Liver (tissue), 8 donors: ENCODE measurements at regions not wholly inside any gene's neighbourhood (a gene's known extent, or its start where the extent isn't known, plus 50 kb on each side); places are given as distances from the start of the nearest gene placed in this dataset.

Experiments
- DNase-seq: peaks from one replicate; pipeline ENCODE4 v3.0.0-alpha.2; 2017; ENCODE audit warnings: low spot score
- H3K27ac ChIP-seq, 2 donors: one replicate each; pipeline ENCODE4 v1.7.0; 2013; ENCODE audit warnings: inconsistent platforms in 2 of 2, low read length in 2 of 2, control low read depth in 1 of 2, low read depth in 1 of 2, mild to moderate bottlenecking in 1 of 2
- H3K27me3 ChIP-seq, 4 donors: one replicate each; pipeline versions ENCODE4 v1.6.1 to v1.7.0; 2013; ENCODE audit warnings: low read length in 3 of 4, inconsistent platforms in 1 of 4, mild to moderate bottlenecking in 1 of 4, moderate library complexity in 1 of 4; ENCODE audit not compliant: control insufficient read depth in 4 of 4, insufficient read depth in 4 of 4
- H3K36me3 ChIP-seq, 4 donors: one replicate each; pipeline versions ENCODE4 v1.6.1 to v1.7.0; 2013; ENCODE audit warnings: low read length in 3 of 4, mild to moderate bottlenecking in 3 of 4, low read depth in 1 of 4, moderate library complexity in 1 of 4; ENCODE audit not compliant: control insufficient read depth in 4 of 4, insufficient read depth in 3 of 4
- H3K4me1 ChIP-seq, 4 donors: one replicate each; pipeline versions ENCODE4 v1.6.1 to v1.7.0; 2013; ENCODE audit warnings: low read length in 3 of 4, mild to moderate bottlenecking in 3 of 4, moderate library complexity in 1 of 4; ENCODE audit not compliant: control insufficient read depth in 4 of 4, insufficient read depth in 4 of 4
- H3K4me3 ChIP-seq, 3 donors: one replicate each; pipeline versions ENCODE4 v1.6.1 to v1.7.0; 2013; ENCODE audit warnings: low read length in 3 of 3, control low read depth in 1 of 3, low read depth in 1 of 3, mild to moderate bottlenecking in 1 of 3
- H3K9ac ChIP-seq, 2 donors: one replicate each; pipeline ENCODE4 v1.7.0; 2013; ENCODE audit warnings: low read length in 2 of 2, mild to moderate bottlenecking in 2 of 2, moderate library complexity in 2 of 2, control low read depth in 1 of 2, low read depth in 1 of 2
- H3K9me3 ChIP-seq, 4 donors: one replicate each; pipeline versions ENCODE4 v1.6.1 to v1.7.0; 2013; ENCODE audit warnings: low read length in 3 of 4; ENCODE audit not compliant: control insufficient read depth in 4 of 4
- EGR1 ChIP-seq, 2 donors: IDR thresholded peaks; 2 replicates each; pipeline ENCODE4 v1.6.1; 2016 to 2018; ENCODE audit warnings: antibody characterized with exemption in 2 of 2, low read depth in 2 of 2
- FOXA1 ChIP-seq: IDR thresholded peaks from 2 replicates; pipeline ENCODE4 v1.6.1; 2016; ENCODE audit warnings: antibody characterized with exemption
- FOXA2 ChIP-seq: IDR thresholded peaks from 2 replicates; pipeline ENCODE4 v1.6.1; 2016; ENCODE audit warnings: antibody characterized with exemption
- GABPA ChIP-seq, 2 donors: IDR thresholded peaks in 1 of 2; conservative IDR thresholded peaks in 1 of 2; 2 replicates each; pipeline ENCODE4 v1.6.1; 2016; ENCODE audit warnings: antibody characterized with exemption in 2 of 2, mild to moderate bottlenecking in 1 of 2, moderate library complexity in 1 of 2
- HNF4A ChIP-seq, 2 donors: conservative IDR thresholded peaks; 2 replicates each; pipeline ENCODE4 v1.6.1; 2016; ENCODE audit warnings: antibody characterized with exemption in 2 of 2, mild to moderate bottlenecking in 2 of 2
- HNF4G ChIP-seq: IDR thresholded peaks from 2 replicates; pipeline ENCODE4 v1.6.1; 2016; ENCODE audit warnings: antibody characterized with exemption
- JUND ChIP-seq, 2 donors: IDR thresholded peaks; 2 replicates each; pipeline ENCODE4 v1.6.1; 2016; ENCODE audit warnings: antibody characterized with exemption in 2 of 2
- NR2F2 ChIP-seq: IDR thresholded peaks from 2 replicates; pipeline ENCODE4 v1.6.1; 2016; ENCODE audit warnings: antibody characterized with exemption
- RAD21 ChIP-seq, 2 donors: IDR thresholded peaks; 2 replicates each; pipeline ENCODE4 v1.6.1; 2016; ENCODE audit warnings: antibody characterized with exemption in 2 of 2, mild to moderate bottlenecking in 2 of 2
- RXRA ChIP-seq, 2 donors: IDR thresholded peaks; 2 replicates each; pipeline ENCODE4 v1.6.1; 2017 to 2018; ENCODE audit warnings: antibody characterized with exemption in 2 of 2, mild to moderate bottlenecking in 1 of 2
- SP1 ChIP-seq: IDR thresholded peaks from 2 replicates; pipeline ENCODE4 v1.6.1; 2018; ENCODE audit warnings: antibody characterized with exemption, mild to moderate bottlenecking
- TAF1 ChIP-seq: conservative IDR thresholded peaks from 2 replicates; pipeline ENCODE4 v1.6.1; 2016; ENCODE audit warnings: antibody characterized with exemption, mild to moderate bottlenecking
- YY1 ChIP-seq: IDR thresholded peaks from 2 replicates; pipeline ENCODE4 v1.6.1; 2016; ENCODE audit warnings: antibody characterized with exemption, mild to moderate bottlenecking
- WGBS: extraction: QIAGEN DNeasy Blood & Tissue Kit; methylation state at CpG from one replicate; pipeline ENCODE4 v1.1.7; 2013; 5-methylcytosine and 5-hydroxymethylcytosine counted together
- TF ChIP-seq, protein P1 (sequence below): fragments of 150-350 bp; IDR thresholded peaks from 2 replicates; pipeline ENCODE4 v1.5.1; 2017; ENCODE audit warnings: improper control_type of control experiment, low read depth, low read length; ENCODE audit not compliant: missing input control
- TF ChIP-seq, protein P2 (sequence below): IDR thresholded peaks from 2 replicates; pipeline ENCODE4 v1.6.1; 2016; ENCODE audit warnings: antibody characterized with exemption, mild to moderate bottlenecking
- TF ChIP-seq, protein P3 (sequence below): IDR thresholded peaks from 2 replicates; pipeline ENCODE4 v1.6.1; 2016; ENCODE audit warnings: antibody characterized with exemption
- TF ChIP-seq, protein P4 (sequence below): IDR thresholded peaks from 2 replicates; pipeline ENCODE4 v1.6.1; 2016; ENCODE audit warnings: antibody characterized with exemption
- TF ChIP-seq, protein P5 (sequence below): IDR thresholded peaks from 2 replicates; pipeline ENCODE4 v1.6.1; 2016; ENCODE audit warnings: antibody characterized with exemption
- donor health status: healthy.
- donor health status: healthy.
- donor health status: healthy.
- donor health status: healthy.
- donor health status: healthy.

DNA sequence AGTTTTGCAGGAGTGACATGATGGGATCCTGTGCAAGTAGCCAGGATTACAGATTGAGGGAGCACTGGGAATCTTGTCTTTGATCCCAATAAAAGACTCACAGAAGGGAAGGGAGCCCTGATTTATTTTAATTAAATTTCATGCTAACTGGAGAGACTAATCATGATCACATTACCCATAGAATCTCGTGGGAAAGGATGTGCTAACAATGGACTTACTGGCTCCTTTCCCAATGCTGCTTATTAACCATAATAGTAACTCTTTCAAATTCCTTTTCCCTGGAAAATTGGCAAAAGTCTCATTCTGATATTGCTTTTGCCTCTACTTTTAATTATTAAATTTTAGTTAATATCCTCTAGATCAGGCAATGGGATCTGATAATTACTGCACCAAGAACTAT, 174.8 kb upstream of the AVPR1A start:
- WGBS, result 29% methylated on average over 1 of the region's 1 CpG
- H3K36me3 ChIP-seq, result no peaks in the 10 kb centered on the region
- DNase-seq, result no peak

DNA sequence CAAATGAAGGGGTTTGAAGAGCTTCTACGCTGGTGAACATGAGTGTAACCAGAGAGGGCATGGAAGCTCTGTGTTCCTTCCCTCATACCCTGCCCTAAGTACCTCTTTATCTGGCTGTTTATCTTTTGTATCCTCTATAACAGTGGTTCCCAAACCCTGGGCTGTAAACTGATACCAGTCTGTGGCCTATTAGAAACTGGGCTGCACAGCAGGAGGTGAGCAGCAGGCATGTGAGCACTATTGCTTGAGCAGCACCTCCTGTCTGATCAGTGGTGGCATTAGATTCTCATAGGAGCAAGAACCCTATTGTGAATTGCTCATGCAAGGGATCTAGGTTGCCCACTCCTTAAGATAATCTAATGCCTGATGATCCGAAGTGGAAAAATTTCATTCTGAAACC, 172.9 kb upstream of the AVPR1A start:
- no peaks in the 10 kb centered on the region for H3K9me3 ChIP-seq
- no peaks in the 10 kb centered on the region for H3K36me3 ChIP-seq
- H3K27ac ChIP-seq, result no peak overlapping the region
- no peak for TF ChIP-seq NR2F2
- H3K9ac ChIP-seq, result no peak overlapping the region
- no peak overlapping the region for H3K4me3 ChIP-seq
- WGBS, result 76% methylated on average over 2 of the region's 2 CpGs
- no peak for DNase-seq
- no peaks in the 10 kb centered on the region for H3K27me3 ChIP-seq
- H3K4me1 ChIP-seq, result peaks cover 0 to 5% (median 2%) of the 10 kb centered on the region in 4 donors

More for the DNA sequence above, 174.8 kb upstream of the AVPR1A start:
- no peaks in the 10 kb centered on the region for H3K9me3 ChIP-seq
- no peak for TF ChIP-seq RXRA (IDR thresholded peaks at IDR 0.05)
- TF ChIP-seq SP1, result no peak
- no peak for TF ChIP-seq FOXA1
- TF ChIP-seq JUND (IDR thresholded peaks at IDR 0.05), result no peak
- no peak for TF ChIP-seq HNF4G
- TF ChIP-seq, protein P1, sequence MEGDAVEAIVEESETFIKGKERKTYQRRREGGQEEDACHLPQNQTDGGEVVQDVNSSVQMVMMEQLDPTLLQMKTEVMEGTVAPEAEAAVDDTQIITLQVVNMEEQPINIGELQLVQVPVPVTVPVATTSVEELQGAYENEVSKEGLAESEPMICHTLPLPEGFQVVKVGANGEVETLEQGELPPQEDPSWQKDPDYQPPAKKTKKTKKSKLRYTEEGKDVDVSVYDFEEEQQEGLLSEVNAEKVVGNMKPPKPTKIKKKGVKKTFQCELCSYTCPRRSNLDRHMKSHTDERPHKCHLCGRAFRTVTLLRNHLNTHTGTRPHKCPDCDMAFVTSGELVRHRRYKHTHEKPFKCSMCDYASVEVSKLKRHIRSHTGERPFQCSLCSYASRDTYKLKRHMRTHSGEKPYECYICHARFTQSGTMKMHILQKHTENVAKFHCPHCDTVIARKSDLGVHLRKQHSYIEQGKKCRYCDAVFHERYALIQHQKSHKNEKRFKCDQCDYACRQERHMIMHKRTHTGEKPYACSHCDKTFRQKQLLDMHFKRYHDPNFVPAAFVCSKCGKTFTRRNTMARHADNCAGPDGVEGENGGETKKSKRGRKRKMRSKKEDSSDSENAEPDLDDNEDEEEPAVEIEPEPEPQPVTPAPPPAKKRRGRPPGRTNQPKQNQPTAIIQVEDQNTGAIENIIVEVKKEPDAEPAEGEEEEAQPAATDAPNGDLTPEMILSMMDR, result no peak
- H3K27ac ChIP-seq, result no peak overlapping the region
- no peaks in the 10 kb centered on the region for H3K4me1 ChIP-seq
- no peak overlapping the region for H3K9ac ChIP-seq
- no peak overlapping the region for H3K4me3 ChIP-seq
- no peaks in the 10 kb centered on the region for H3K27me3 ChIP-seq

DNA sequence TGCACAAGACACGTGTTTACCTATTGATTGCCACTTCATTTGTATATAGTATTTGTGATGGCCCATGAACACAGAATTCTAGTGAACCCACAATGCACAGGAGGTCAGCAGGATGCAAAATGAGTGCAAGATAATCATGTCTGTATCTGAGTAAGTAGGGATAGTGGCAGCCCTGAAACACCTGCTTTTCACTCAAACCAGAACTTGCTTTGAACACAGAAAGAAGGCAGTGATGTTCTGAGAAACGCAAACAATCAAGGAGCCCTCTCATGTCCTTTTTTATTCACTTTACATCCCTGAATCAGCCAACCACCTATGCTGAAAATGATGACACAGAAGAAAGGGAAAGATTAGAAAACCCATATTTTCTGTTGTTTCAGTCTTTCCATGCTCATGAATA, 170.4 kb upstream of the AVPR1A start:
- 82% methylated on average over 2 of the region's 2 CpGs for WGBS
- Histone ChIP-seq H3K9me3 (no peaks in the 10 kb centered on the region), H3K4me1 (peaks cover 0 to 5% (median 2%) of the 10 kb centered on the region in 4 donors), H3K4me3 (no peak overlapping the region), H3K27me3 (no peaks in the 10 kb centered on the region), H3K27ac (no peak overlapping the region), H3K9ac (no peak overlapping the region), H3K36me3 (no peaks in the 10 kb centered on the region)
- DNase-seq, result no peak
- no peak for TF ChIP-seq RXRA (IDR thresholded peaks at IDR 0.05)
- TF ChIP-seq, protein P2, sequence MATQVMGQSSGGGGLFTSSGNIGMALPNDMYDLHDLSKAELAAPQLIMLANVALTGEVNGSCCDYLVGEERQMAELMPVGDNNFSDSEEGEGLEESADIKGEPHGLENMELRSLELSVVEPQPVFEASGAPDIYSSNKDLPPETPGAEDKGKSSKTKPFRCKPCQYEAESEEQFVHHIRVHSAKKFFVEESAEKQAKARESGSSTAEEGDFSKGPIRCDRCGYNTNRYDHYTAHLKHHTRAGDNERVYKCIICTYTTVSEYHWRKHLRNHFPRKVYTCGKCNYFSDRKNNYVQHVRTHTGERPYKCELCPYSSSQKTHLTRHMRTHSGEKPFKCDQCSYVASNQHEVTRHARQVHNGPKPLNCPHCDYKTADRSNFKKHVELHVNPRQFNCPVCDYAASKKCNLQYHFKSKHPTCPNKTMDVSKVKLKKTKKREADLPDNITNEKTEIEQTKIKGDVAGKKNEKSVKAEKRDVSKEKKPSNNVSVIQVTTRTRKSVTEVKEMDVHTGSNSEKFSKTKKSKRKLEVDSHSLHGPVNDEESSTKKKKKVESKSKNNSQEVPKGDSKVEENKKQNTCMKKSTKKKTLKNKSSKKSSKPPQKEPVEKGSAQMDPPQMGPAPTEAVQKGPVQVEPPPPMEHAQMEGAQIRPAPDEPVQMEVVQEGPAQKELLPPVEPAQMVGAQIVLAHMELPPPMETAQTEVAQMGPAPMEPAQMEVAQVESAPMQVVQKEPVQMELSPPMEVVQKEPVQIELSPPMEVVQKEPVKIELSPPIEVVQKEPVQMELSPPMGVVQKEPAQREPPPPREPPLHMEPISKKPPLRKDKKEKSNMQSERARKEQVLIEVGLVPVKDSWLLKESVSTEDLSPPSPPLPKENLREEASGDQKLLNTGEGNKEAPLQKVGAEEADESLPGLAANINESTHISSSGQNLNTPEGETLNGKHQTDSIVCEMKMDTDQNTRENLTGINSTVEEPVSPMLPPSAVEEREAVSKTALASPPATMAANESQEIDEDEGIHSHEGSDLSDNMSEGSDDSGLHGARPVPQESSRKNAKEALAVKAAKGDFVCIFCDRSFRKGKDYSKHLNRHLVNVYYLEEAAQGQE, result no peak
- TF ChIP-seq, protein P3, sequence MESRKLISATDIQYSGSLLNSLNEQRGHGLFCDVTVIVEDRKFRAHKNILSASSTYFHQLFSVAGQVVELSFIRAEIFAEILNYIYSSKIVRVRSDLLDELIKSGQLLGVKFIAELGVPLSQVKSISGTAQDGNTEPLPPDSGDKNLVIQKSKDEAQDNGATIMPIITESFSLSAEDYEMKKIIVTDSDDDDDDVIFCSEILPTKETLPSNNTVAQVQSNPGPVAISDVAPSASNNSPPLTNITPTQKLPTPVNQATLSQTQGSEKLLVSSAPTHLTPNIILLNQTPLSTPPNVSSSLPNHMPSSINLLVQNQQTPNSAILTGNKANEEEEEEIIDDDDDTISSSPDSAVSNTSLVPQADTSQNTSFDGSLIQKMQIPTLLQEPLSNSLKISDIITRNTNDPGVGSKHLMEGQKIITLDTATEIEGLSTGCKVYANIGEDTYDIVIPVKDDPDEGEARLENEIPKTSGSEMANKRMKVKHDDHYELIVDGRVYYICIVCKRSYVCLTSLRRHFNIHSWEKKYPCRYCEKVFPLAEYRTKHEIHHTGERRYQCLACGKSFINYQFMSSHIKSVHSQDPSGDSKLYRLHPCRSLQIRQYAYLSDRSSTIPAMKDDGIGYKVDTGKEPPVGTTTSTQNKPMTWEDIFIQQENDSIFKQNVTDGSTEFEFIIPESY, result no peak
- no peak for TF ChIP-seq YY1
- no peak for TF ChIP-seq TAF1
- no peak for TF ChIP-seq NR2F2
- TF ChIP-seq JUND (IDR thresholded peaks at IDR 0.05), result no peak
- TF ChIP-seq HNF4A (conservative IDR thresholded peaks at IDR 0.05), result no peak
- TF ChIP-seq SP1, result no peak
- no peak for TF ChIP-seq HNF4G
- TF ChIP-seq FOXA2, result no peak
- no peak for TF ChIP-seq EGR1 (IDR thresholded peaks at IDR 0.05; ENCODE audit: low read depth in 2 of 2)
- TF ChIP-seq, protein P4, sequence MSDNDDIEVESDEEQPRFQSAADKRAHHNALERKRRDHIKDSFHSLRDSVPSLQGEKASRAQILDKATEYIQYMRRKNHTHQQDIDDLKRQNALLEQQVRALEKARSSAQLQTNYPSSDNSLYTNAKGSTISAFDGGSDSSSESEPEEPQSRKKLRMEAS, result no peak
- no peak for TF ChIP-seq GABPA (IDR thresholded peaks at IDR 0.05 in 1 of 2, conservative IDR thresholded peaks at IDR 0.05 in 1 of 2)
- no peak for TF ChIP-seq FOXA1
- TF ChIP-seq, protein P1, result no peak
- TF ChIP-seq, protein P5, sequence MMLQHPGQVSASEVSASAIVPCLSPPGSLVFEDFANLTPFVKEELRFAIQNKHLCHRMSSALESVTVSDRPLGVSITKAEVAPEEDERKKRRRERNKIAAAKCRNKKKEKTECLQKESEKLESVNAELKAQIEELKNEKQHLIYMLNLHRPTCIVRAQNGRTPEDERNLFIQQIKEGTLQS, result no peak
- no peak for TF ChIP-seq RAD21 (IDR thresholded peaks at IDR 0.05)
